Cardiac fibroblast (primary cell): ENCODE measurements at regions not wholly inside any gene's neighbourhood (a gene's known extent, or its start where the extent isn't known, plus 50 kb on each side); places are given as distances from the start of the nearest gene placed in this dataset.

ENCODE experiments used
- DNase-seq, 2 donors: peaks; one replicate each; pipeline versions ENCODE4 v3.0.0 to v3.0.0-alpha.2; 2010; ENCODE audit warnings: low read depth in 2 of 2
- H3K4me3 ChIP-seq, 2 donors: replicated peaks in 1 of 2; 1 replicate in 1 of 2; 2 replicates in 1 of 2; pipeline ENCODE4 v1.5.1; 2011; ENCODE audit warnings: low read depth in 2 of 2, low read length in 2 of 2, mild to moderate bottlenecking in 2 of 2, moderate library complexity in 1 of 2
- TF ChIP-seq, protein P1 (sequence below): IDR thresholded peaks from one replicate; pipeline ENCODE4 v1.5.1; 2011; ENCODE audit warnings: low read depth, mild to moderate bottlenecking, low read length, inconsistent platforms

DNA sequence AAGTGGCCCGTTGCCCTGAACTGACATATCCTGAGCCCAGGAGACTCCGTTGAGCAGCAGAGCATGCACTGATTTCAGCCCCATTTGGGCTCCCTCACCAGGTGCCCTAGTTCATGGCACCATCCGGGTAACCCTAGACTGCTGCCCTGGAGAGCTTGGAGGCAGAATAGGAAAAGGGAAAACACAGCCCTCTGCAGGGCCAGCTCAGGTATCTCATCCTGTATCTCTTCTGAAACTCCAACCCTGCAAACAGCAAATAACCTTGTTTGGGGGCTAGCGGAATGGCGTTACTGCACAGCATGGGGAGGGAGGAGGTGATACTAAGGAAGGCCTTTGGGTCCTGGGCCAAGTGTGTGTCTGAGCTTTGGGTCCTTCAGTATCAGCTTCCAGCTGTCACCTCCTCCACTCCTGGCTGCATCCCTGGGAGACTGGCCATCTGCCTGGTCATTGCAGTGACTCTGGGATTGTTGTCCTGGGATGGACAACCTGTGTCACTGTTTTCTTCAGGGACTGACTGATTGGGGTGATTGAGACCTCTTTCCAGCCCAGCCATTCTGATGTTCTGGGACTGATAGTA lies 233.8 kb upstream of the SKOR2 start:
- H3K4me3 ChIP-seq, result no peak overlapping the region
- TF ChIP-seq, protein P1, sequence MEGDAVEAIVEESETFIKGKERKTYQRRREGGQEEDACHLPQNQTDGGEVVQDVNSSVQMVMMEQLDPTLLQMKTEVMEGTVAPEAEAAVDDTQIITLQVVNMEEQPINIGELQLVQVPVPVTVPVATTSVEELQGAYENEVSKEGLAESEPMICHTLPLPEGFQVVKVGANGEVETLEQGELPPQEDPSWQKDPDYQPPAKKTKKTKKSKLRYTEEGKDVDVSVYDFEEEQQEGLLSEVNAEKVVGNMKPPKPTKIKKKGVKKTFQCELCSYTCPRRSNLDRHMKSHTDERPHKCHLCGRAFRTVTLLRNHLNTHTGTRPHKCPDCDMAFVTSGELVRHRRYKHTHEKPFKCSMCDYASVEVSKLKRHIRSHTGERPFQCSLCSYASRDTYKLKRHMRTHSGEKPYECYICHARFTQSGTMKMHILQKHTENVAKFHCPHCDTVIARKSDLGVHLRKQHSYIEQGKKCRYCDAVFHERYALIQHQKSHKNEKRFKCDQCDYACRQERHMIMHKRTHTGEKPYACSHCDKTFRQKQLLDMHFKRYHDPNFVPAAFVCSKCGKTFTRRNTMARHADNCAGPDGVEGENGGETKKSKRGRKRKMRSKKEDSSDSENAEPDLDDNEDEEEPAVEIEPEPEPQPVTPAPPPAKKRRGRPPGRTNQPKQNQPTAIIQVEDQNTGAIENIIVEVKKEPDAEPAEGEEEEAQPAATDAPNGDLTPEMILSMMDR, result no peak
- no peak for DNase-seq

DNA sequence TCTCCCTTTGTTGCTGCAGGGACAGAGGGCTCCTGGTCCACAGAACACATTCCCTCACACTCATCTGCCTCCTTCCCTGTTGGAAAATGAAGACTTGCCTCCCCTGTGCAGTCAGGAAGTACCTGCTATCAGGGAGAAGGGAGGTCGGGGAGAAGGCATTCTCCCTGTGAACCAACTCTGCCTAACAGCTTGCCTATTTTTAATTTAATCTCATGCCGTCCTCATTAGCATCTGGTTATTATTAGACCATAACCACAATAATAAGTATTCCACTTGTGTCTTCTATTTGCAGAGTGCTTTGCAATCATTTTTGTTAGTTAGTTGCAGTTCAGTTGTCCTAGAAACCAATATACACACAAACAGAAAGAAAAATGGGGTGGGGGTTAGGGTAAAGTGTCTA lies 232.6 kb upstream of the SKOR2 start:
- TF ChIP-seq, protein P1, result no peak
- H3K4me3 ChIP-seq, result no peak overlapping the region
- DNase-seq, result no peak

DNA sequence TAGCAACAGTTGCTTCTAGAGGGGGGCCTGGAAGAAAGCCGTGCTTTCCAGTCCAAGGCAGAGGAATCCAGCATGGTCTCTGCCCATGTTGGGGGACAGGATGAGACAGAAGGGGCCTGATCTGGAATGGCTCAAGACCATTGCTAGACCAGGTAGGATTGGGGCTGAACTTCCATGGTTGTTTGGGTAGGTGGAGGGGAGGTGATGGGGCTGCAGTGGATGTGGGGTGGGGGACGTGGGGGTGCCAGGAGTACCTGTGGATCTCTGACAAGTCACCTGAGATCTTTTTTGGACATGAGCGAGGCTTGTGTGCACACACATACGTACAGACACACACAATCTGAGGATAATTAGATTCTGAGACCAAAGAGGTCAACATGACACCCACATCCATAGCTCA lies 228.7 kb upstream of the SKOR2 start:
- TF ChIP-seq, protein P1, result no peak
- no peak for DNase-seq
- H3K4me3 ChIP-seq, result no peak overlapping the region

DNA sequence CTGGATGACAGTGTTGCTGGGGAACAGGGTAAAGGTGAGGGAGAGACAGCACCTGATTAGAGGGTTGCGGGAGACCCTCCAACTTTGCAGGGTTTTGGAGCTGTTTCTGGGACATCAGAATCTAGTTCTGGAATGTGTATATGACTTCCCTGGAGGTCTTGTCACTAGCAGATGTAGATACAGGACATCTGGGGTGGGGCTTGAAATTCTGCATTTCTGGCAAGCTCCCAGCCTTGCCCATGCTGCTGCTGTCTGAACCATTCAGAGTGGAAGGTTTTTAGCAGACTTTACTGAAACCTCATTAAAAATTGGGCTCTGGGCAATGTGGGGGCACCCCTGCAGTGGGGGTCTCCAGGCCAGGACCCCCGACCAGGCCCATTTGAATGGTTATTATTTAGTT lies 220.3 kb upstream of the SKOR2 start:
- TF ChIP-seq, protein P1, result no peak
- no peak for DNase-seq
- H3K4me3 ChIP-seq, result no peak overlapping the region

DNA sequence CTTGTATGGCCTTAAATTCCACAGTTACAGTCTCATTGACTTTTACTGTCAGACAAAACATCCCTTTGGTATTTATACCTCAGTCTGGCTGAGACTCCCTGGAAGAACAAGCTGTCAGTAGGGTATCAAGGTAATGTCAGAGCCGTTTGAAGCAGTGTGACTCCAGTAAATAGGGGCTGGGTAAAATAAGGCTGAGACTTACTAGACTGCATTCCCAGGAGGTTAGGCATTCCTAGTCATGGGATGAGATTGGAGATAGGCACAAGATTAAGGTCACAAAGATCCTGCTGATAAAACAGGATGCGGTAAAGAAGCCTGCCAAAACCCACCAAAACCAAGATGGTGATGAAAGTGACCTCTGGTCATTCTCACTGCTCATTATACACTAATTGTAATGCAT lies 219.5 kb upstream of the SKOR2 start:
- H3K4me3 ChIP-seq, result no peak overlapping the region
- TF ChIP-seq, protein P1, result no peak

DNA sequence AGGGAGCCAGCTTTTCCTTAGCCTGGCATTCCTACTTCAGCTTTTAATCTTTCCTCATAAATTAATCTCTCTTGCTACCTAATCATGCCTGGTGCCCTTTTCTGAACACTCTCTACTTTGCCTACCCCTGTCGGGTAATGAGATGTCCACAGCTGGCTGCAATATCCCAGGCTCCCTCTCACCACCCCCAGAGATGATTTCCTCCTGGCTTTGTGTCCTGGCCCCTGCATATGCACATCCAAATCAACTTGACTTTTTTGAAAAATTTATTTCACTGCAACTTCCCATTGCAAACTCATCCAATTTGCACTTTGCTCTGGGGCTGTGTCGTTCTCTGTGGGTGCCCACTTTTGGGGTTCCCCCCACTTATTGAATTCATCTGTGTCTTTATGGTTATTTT lies 218.1 kb upstream of the SKOR2 start:
- H3K4me3 ChIP-seq, result no peak overlapping the region
- DNase-seq, result no peak
- TF ChIP-seq, protein P1, result no peak

More for the DNA sequence above, 219.5 kb upstream of the SKOR2 start:
- no peak for DNase-seq

DNA sequence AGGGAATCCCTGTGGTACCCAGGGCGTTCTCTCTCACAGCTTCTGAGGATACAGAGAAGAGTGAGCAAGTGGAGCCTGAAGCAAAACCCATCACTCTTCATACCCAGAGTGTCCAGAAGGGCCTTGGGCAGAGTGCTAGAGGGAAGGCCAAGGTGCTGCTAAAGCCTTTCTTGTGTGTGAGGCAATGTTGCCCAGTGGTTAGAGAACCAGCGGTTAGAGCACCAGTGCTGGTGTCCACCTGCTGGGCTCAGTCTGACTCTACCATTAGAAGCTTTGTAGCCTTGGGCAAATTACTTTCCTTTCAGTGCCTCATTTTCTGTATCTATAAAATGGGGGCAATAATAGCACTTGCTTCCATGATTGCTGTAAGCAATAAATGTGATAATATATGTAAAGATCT lies 210.5 kb upstream of the SKOR2 start:
- TF ChIP-seq, protein P1, result no peak
- no peak overlapping the region for H3K4me3 ChIP-seq
- DNase-seq, result no peak
